ENCODE measurements at regions not wholly inside any gene's neighbourhood (a gene's known extent, or its start where the extent isn't known, plus 50 kb on each side); places are given as distances from the start of the nearest gene placed in this dataset.

DNA sequence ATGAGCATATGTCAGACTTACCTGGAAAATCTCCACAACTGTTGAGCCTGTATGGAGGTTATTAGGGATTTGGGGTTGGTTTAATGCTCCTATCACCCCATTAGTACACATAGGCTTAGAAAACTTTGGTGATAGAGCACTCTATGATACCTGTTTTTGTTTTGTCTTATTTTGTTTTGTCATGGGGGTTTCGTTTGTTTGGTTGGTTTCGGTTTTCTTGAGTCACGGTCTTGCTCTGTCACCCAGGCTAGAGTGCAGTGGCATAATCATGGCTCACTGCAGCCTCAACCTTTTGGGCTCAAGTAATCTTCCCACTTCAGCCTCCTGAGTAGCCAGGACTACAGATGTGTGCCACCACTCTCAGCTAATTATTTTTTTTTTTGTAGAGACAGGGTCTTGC lies 70.0 kb downstream of the MZT1 start:
- in situ Hi-C loops (cut with MboI; ENCODE audit: low sequenced_read_pairs) = no loop called here
- Histone ChIP-seq H3K9me3 (no peaks in the 10 kb centered on the region; the same call in 1 of the 2 replicates), H3K36me3 (replicated peaks) (no peaks in the 10 kb centered on the region), H3K27me3 (ENCODE audit: low read depth) (no peaks in the 10 kb centered on the region), H3K4me1 (no peaks in the 10 kb centered on the region), H3K4me3 (no peak overlapping the region)
- DNase-seq (ENCODE audit: low spot score in 2 of 2) = no peak

DNA sequence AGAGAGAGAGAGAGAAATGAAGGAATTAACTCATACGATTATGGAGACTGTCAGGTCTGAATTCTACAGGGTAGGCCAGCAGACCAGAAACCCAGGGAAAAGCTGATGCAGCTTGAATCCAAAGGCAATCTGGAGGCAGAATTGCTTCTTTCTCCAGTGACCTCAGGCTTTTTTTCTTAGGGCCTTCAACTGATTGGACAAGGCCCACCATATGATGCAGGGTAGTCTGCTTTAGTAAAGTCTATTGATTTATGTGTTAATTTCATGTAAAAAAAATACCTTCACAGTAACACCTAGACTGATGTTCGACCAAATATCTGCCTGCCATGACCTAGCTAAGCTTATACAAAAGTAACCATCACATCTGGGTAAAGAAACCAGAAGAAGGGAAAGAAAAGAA lies 71.1 kb downstream of the MZT1 start:
- no peak for DNase-seq (ENCODE audit: low spot score in 2 of 2)
- H3K4me3 ChIP-seq = no peak overlapping the region
- no peaks in the 10 kb centered on the region for H3K4me1 ChIP-seq
- H3K27me3 ChIP-seq (ENCODE audit: low read depth) = no peaks in the 10 kb centered on the region
- H3K9me3 ChIP-seq = no peaks in the 10 kb centered on the region; the same call in 1 of the 2 replicates
- H3K36me3 ChIP-seq (replicated peaks) = no peaks in the 10 kb centered on the region
- in situ Hi-C loops (cut with MboI; ENCODE audit: low sequenced_read_pairs) = no loop called here

DNA sequence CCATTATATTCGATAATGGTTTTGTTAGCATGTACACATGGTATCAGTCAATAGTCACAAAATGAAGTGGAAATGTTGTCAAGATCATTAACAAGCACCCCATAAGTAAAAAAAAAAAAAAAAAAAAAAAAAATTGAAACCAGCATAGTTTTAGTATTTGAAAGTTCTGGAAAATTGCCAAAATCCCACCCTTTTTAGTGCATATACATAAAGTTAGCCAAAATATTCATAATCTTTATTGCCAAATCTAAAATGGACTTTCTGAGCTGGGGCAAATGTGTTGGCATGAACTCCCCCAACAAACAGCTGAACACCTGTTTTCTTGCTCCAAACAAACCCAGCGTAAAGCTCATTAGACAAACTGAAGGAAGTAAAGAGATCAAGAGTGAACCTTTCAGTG lies 73.9 kb downstream of the MZT1 start:
- no peaks in the 10 kb centered on the region; the same call in 1 of the 2 replicates for H3K9me3 ChIP-seq
- peaks cover 12% of the 10 kb centered on the region for H3K4me1 ChIP-seq
- no peaks in the 10 kb centered on the region for H3K36me3 ChIP-seq (replicated peaks)
- no peaks in the 10 kb centered on the region for H3K27me3 ChIP-seq (ENCODE audit: low read depth)
- in situ Hi-C loops (cut with MboI; ENCODE audit: low sequenced_read_pairs) = no loop called here
- no peak overlapping the region for H3K4me3 ChIP-seq
- DNase-seq (ENCODE audit: low spot score in 2 of 2) = no peak

DNA sequence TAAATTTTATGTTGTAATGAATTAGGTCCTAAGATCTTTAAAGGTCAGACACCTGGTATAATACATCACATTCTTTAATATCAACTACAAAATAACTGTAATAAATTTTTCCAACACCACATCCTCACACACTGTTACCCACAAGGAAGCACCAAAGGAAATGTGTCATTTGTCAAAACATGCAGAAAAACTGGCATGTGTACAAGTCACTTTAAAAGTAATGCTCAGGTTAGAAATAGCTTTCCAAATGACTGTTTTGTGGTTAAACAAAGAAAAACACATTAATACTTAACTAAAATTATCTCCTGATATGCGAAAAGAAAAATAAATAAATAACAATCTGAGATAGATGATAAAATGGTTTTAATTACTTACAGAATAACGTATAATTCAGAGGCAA lies 74.7 kb downstream of the MZT1 start:
- no peak overlapping the region for H3K4me3 ChIP-seq
- H3K36me3 ChIP-seq (replicated peaks) = no peaks in the 10 kb centered on the region
- in situ Hi-C loops (cut with MboI; ENCODE audit: low sequenced_read_pairs) = no loop called here
- H3K27me3 ChIP-seq (ENCODE audit: low read depth) = no peaks in the 10 kb centered on the region
- peaks cover 12% of the 10 kb centered on the region for H3K4me1 ChIP-seq
- no peaks in the 10 kb centered on the region; the same call in 1 of the 2 replicates for H3K9me3 ChIP-seq
- DNase-seq (ENCODE audit: low spot score in 2 of 2) = no peak

DNA sequence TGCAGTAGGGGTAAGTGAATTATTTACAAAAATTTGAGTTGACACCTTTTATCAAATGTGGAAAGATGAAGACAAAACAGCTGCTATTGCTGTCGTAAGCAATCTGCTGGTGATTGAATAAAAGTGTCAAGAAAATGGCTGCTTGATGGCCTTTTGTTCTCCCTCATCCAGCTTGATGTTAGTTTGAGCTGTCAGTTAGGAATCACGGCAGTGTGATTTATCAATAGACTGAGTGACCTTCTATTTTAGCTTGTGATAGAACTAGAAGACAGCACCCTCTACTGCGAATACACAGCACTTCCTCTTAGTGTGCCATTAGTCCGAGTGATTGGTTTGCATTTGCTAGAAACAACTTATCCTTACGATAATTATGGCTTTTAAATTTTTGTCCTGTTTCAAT lies 76.3 kb downstream of the MZT1 start:
- Histone ChIP-seq H3K27me3 (ENCODE audit: low read depth) (no peaks in the 10 kb centered on the region), H3K4me1 (peaks cover 12% of the 10 kb centered on the region), H3K36me3 (replicated peaks) (no peaks in the 10 kb centered on the region), H3K9me3 (no peaks in the 10 kb centered on the region; the same call in 1 of the 2 replicates), H3K4me3 (no peak overlapping the region)
- peak; percentile 31 to 85 for DNase-seq (ENCODE audit: low spot score in 2 of 2)
- in situ Hi-C loops (cut with MboI; ENCODE audit: low sequenced_read_pairs) = no loop called here

DNA sequence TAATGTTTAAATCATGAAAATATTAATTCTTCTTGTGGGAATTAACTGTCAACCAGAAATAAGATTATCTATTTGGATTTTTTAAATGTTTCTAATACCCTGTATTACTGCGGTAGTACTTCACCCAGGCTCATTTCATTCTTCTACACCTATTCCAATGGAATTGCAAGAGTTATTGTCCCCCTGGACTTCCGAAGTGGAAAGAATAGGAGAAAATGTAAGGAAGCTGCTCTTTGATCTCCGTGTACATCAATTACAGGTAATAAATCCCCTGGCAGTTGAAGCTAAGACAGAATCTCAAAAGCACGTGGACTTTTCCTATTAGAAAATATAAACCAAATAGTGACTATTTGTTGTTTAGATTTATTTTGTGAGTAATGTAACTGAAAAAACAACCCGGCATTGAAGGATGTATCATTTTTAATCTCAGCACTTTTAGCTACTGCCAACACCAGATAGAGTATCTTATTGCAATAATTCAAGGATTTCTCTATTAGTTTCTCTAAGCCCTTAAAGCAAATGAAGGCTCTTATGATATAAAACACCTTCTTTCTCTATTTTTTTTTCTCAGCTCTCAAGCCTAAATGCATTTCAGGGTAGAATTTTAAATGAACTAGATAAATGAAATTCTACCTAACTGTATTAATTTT lies 77.3 kb downstream of the MZT1 start:
- no peaks in the 10 kb centered on the region; the same call in 1 of the 2 replicates for H3K9me3 ChIP-seq
- H3K27me3 ChIP-seq (ENCODE audit: low read depth) = no peaks in the 10 kb centered on the region
- no peak overlapping the region for H3K4me3 ChIP-seq
- peaks cover 12% of the 10 kb centered on the region for H3K4me1 ChIP-seq
- in situ Hi-C loops (cut with MboI; ENCODE audit: low sequenced_read_pairs) = no loop called here
- no peak for DNase-seq (ENCODE audit: low spot score in 2 of 2)
- H3K36me3 ChIP-seq (replicated peaks) = no peaks in the 10 kb centered on the region

DNA sequence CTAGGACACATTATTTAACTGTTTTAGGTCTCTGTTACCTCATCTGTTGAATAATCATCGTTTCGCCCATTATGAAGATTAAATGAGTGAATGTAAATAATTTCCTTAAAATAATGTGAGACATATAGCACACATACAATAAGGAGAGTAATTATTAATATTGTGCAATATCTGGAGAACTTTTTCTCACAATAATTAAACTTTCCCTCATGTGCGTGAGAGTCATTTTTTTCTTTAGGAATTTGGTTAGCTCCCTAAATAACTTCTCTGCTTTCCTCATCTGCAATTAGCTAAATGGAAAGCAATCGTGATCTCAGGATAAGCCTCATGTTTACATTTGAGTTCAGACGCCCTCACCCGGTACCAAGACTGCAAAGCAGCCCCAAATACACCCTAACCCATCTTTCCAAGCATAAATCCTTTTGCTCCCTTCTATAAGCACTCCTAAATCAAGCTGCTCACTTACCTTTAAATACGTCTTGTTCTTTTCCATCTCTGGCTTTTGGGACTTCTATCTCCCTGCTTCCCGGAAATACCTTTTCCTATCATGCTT lies 78.8 kb downstream of the MZT1 start:
- in situ Hi-C loops (cut with MboI; ENCODE audit: low sequenced_read_pairs) = no loop called here
- Histone ChIP-seq H3K4me3 (no peak overlapping the region), H3K36me3 (replicated peaks) (no peaks in the 10 kb centered on the region), H3K27me3 (ENCODE audit: low read depth) (no peaks in the 10 kb centered on the region), H3K9me3 (no peaks in the 10 kb centered on the region), H3K4me1 (peaks cover 12% of the 10 kb centered on the region)
- DNase-seq (ENCODE audit: low spot score in 2 of 2) = no peak

DNA sequence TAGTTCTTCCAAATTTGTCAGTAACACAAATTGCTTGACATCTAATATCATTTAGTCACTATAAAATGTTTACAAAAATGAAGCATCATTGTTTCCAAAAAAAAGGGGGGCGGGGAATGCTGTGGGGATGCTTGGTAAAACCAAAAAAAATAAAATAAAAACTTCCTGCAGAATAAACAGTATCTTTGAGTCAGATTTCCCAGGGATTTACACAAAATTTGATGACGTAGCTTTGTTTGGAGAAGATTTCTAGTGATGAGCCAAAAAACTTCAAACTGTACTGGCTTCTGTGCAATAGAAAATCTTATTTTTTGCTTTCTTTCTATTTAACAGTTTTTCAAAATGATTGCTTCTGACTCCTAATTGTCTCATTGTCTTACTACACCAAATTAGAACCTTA lies 80.0 kb downstream of the MZT1 start:
- no peaks in the 10 kb centered on the region for H3K36me3 ChIP-seq (replicated peaks)
- H3K4me3 ChIP-seq = no peak overlapping the region
- in situ Hi-C loops (cut with MboI; ENCODE audit: low sequenced_read_pairs) = no loop called here
- no peaks in the 10 kb centered on the region for H3K9me3 ChIP-seq
- peaks cover 12% of the 10 kb centered on the region for H3K4me1 ChIP-seq
- no peaks in the 10 kb centered on the region for H3K27me3 ChIP-seq (ENCODE audit: low read depth)
- DNase-seq (ENCODE audit: low spot score in 2 of 2) = no peak

DNA sequence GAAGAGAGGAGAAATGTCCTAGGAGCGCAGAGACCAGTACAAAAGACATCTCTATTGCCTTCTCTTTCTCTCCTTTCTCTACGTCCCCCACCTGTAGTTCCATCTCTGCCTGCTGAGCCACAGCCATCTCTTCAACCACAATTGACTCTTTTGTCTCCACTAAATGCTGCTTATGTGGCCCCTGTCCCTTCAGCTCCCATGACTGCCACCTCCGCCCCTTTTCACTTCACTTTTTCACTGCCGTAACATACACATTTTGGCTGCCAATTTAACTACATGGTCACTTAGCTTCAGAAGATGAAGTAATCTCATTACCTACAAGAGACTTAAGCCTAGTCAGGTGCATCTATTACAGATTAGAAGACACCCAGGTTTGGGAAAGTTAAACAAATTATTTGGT lies 81.9 kb downstream of the MZT1 start:
- no peaks in the 10 kb centered on the region for H3K27me3 ChIP-seq (ENCODE audit: low read depth)
- in situ Hi-C loops (cut with MboI; ENCODE audit: low sequenced_read_pairs) = no loop called here
- H3K4me3 ChIP-seq = no peak overlapping the region
- no peaks in the 10 kb centered on the region for H3K9me3 ChIP-seq
- DNase-seq (ENCODE audit: low spot score in 2 of 2) = no peak
- no peaks in the 10 kb centered on the region for H3K36me3 ChIP-seq (replicated peaks)
- H3K4me1 ChIP-seq = peaks cover 6% of the 10 kb centered on the region

DNA sequence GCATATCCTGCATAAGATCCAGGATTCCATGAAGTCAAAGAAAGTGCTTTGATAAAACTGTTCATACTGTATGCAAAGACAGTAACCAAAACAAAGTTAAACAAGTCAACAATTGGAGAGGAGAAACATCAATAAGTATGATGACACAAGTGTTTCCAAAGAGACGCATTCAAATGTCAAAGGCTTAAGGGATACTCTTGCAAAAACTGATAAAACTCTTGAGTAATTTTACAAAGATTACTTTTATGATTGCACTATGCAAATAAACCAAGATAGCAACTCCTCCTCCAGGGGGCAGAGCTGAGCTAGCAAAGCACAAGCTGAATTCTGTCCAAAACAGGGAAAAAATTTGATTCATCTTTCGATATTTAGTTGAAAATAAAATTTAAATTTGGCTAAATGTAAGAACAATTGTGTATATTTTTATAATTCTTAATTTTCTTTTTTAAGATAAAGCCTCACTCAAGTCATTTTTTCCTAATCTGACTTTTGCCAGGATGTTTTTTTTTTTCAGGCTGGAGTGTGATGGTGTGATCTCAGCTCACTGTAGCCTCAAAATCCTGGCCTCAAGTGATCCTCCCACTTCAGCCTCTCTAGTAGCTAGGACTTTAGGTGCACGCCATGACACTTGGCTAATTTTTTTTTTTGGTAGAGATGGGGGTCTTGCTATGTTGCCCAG lies 84.0 kb downstream of the MZT1 start:
- Histone ChIP-seq H3K9me3 (no peaks in the 10 kb centered on the region), H3K4me1 (no peaks in the 10 kb centered on the region), H3K36me3 (replicated peaks) (no peaks in the 10 kb centered on the region), H3K4me3 (no peak overlapping the region), H3K27me3 (ENCODE audit: low read depth) (no peaks in the 10 kb centered on the region)
- in situ Hi-C loops (cut with MboI; ENCODE audit: low sequenced_read_pairs) = no loop called here
- DNase-seq (ENCODE audit: low spot score in 2 of 2) = peak; percentile 47 to 85

DNA sequence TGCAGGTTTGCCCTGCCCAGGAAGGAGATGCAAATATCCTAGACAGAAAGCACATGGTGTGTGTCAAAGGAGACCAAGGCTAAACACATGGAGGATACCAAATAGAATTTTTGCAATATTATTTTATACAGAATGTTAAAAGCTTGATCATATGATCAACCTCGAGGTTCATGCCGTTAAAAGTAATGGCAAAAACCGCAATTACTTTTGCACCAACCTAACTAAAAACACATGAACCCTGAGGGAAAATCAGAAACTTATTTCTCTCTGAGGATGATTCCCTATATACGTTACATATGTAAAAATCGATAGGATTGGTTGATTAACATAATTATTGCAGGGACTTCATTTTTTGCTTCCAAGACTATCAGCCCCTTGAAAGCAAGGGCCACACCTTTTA lies 88.1 kb downstream of the MZT1 start:
- H3K4me1 ChIP-seq = no peaks in the 10 kb centered on the region
- H3K4me3 ChIP-seq = no peak overlapping the region
- H3K36me3 ChIP-seq (replicated peaks) = no peaks in the 10 kb centered on the region
- H3K27me3 ChIP-seq (ENCODE audit: low read depth) = no peaks in the 10 kb centered on the region; the same call in 1 of the 2 replicates
- no peaks in the 10 kb centered on the region for H3K9me3 ChIP-seq
- DNase-seq (ENCODE audit: low spot score in 2 of 2) = no peak
- in situ Hi-C loops (cut with MboI; ENCODE audit: low sequenced_read_pairs) = no loop called here

DNA sequence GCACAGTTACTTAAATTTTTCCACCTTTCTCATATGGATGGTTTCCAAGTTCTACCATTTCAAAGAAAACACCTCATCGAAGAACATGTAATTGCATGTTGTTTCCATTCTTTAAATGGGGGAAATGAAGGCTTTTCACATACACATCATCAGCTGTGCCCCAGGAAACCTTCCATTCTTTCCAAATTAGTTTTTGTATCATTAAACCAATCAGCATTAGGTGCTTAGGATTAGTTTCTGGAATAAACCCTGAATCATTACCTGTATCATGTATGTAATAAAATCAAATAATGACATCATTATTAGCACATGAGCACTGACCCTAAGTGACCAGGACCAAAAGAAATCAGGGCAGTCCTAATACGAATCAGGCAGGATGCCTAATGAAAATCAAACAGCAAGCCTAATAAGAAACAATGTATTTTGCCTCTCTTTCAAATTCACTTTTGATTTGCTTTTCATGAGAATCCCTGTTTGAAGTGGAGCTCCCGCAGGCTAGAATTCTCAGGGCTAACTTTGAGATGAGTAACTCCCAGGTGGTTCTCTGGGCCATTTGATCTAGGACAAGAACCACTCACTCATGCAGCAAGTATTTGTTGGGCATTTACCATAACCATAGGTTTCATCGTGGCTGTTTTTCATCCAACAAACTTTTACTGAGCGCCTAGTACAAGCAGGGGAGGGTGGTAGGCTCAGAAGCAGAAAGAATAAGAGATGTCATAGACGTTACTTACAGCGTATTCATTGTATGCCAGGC lies 89.2 kb downstream of the MZT1 start:
- Histone ChIP-seq H3K9me3 (no peaks in the 10 kb centered on the region), H3K36me3 (replicated peaks) (no peaks in the 10 kb centered on the region), H3K27me3 (ENCODE audit: low read depth) (no peaks in the 10 kb centered on the region; the same call in 1 of the 2 replicates), H3K4me3 (no peak overlapping the region), H3K4me1 (no peaks in the 10 kb centered on the region)
- in situ Hi-C loops (cut with MboI; ENCODE audit: low sequenced_read_pairs) = no loop called here
- no peak for DNase-seq (ENCODE audit: low spot score in 2 of 2)

DNA sequence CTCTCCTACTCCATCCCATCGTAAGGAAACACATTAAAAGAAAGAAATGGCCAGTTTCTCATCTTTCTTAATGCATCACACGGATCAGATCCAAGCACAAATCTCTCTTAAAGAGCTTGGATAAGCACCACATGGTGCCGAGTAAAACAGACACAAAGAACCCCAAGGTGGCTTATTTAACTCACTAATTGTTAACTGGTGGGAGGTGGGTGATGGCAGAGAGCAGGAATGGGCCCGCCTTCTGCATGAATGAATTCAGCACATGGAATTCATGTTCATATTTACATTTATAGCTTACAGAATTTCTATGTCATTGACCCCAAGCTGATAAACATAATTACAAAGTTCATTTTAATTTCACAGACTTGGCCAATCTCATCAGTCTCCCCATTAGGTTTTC lies 89.9 kb downstream of the MZT1 start:
- no peak for DNase-seq (ENCODE audit: low spot score in 2 of 2)
- Histone ChIP-seq H3K9me3 (no peaks in the 10 kb centered on the region), H3K36me3 (replicated peaks) (no peaks in the 10 kb centered on the region), H3K4me1 (no peaks in the 10 kb centered on the region), H3K4me3 (no peak overlapping the region), H3K27me3 (ENCODE audit: low read depth) (no peaks in the 10 kb centered on the region; the same call in 1 of the 2 replicates)
- in situ Hi-C loops (cut with MboI; ENCODE audit: low sequenced_read_pairs) = no loop called here

DNA sequence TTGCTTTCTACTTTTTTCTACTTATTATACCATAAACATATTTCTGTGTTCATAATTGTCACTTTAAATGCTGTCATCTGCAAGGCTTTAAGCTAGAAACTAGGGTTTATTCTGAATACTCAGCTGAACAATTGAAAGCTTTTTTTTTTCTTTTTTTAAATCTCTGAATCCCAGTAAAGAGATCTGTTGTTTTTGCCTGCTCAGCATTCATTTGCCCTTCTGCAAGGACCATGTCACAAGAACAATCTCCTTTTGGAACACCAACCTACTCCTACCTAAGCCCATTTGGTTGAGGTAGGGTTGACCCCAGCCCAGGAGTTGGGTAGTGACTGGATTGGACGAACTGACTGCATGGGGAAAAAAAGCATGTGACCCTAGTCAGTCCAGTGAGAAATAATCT lies 92.6 kb downstream of the MZT1 start:
- H3K4me1 ChIP-seq = no peaks in the 10 kb centered on the region
- no peaks in the 10 kb centered on the region for H3K9me3 ChIP-seq
- DNase-seq (ENCODE audit: low spot score in 2 of 2) = no peak
- H3K4me3 ChIP-seq = no peak overlapping the region
- no peaks in the 10 kb centered on the region; the same call in 1 of the 2 replicates for H3K27me3 ChIP-seq (ENCODE audit: low read depth)
- in situ Hi-C loops (cut with MboI; ENCODE audit: low sequenced_read_pairs) = no loop called here
- no peaks in the 10 kb centered on the region for H3K36me3 ChIP-seq (replicated peaks)

All from HAP-1 (cell line).